PC-3 (cell line): ENCODE measurements at regions not wholly inside any gene's neighbourhood (a gene's known extent, or its start where the extent isn't known, plus 50 kb on each side); places are given as distances from the start of the nearest gene placed in this dataset.

Experiments
- ATAC-seq: fragments of 200-7000 bp; cut with Tn5 transposase; 2 replicates; pipeline ENCODE4 v1.9.1; 2020; ENCODE audit warnings: mild to moderate bottlenecking, moderate library complexity
- BruUV-seq: library from RNA; stranded (reverse); fragments of 400-500 nt; replicated peaks from 2 replicates; lab custom pipeline; 2021; lab: Mats Ljungman, UMichigan
- CTCF ChIA-PET: fragments of 300-600 bp; sonication (Branson Sonifier 250); formaldehyde crosslinking; loops from one replicate; lab custom pipeline; 2022; ENCODE audit warnings: antibody characterized with exemption; lab: Charles Lee
- POLR2A ChIA-PET: fragments of 300-600 bp; sonication (Branson Sonifier 250); formaldehyde crosslinking; loops from one replicate; lab custom pipeline; 2022; ENCODE audit warnings: antibody characterized with exemption; ENCODE audit not compliant: unreplicated experiment; lab: Charles Lee
- DNase-seq: peaks from one replicate; pipeline ENCODE4 v3.0.0-alpha.2; 2015
- H2AFZ ChIP-seq: fragments of 300-600 bp; sonication (generic); 2 replicates; pipeline ENCODE4 v1.6.0; 2016; ENCODE audit warnings: antibody characterized with exemption, low read length
- H3F3A ChIP-seq: fragments of 300-600 bp; sonication (generic); one replicate; pipeline ENCODE4 v1.6.0; 2017; ENCODE audit warnings: antibody characterized with exemption, low read length, control low read depth, mild to moderate bottlenecking; ENCODE audit not compliant: unreplicated experiment
- H3K27ac ChIP-seq: fragments of 300-600 bp; sonication (generic); 2 replicates; pipeline ENCODE4 v1.5.1; 2016; ENCODE audit warnings: mild to moderate bottlenecking, low read length
- H3K27me3 ChIP-seq: fragments of 300-600 bp; sonication (generic); 2 replicates; pipeline ENCODE4 v1.6.1; 2016; ENCODE audit warnings: low read length, mixed read lengths
- H3K36me3 ChIP-seq: fragments of 300-600 bp; sonication (generic); 2 replicates; pipeline ENCODE4 v1.6.1; 2016; ENCODE audit warnings: low read depth, mixed run types, low read length, mixed read lengths
- H3K4me1 ChIP-seq: fragments of 300-600 bp; sonication (generic); 2 replicates; pipeline ENCODE4 v1.5.1; 2016; ENCODE audit warnings: low read length; ENCODE audit not compliant: insufficient read depth
- H3K4me2 ChIP-seq: fragments of 300-600 bp; sonication (generic); 2 replicates; pipeline ENCODE4 v1.6.0; 2016; ENCODE audit warnings: low read length
- H3K4me3 ChIP-seq: fragments of 300-600 bp; sonication (generic); 2 replicates; pipeline ENCODE4 v1.5.1; 2016; ENCODE audit warnings: mild to moderate bottlenecking, low read length, mixed read lengths
- H3K79me2 ChIP-seq: fragments of 300-600 bp; sonication (generic); 2 replicates; pipeline ENCODE4 v1.6.1; 2017; ENCODE audit warnings: low read length, mixed read lengths
- H3K9ac ChIP-seq: fragments of 300-600 bp; sonication (generic); 2 replicates; pipeline ENCODE4 v1.6.0; 2016; ENCODE audit warnings: mild to moderate bottlenecking, low read length
- H3K9me2 ChIP-seq: fragments of 300-600 bp; sonication (generic); replicated peaks from 2 replicates; pipeline ENCODE4 v1.6.1; 2016; ENCODE audit warnings: mixed run types, low read length, mixed read lengths
- H3K9me3 ChIP-seq: fragments of 300-600 bp; sonication (generic); 2 replicates; pipeline ENCODE4 v1.6.1; 2016; ENCODE audit warnings: low read length, mixed read lengths
- H4K20me1 ChIP-seq: fragments of 300-600 bp; sonication (generic); 2 replicates; pipeline ENCODE4 v1.6.1; 2016; ENCODE audit warnings: low read length, mixed read lengths
- CTCF ChIP-seq: fragments of 300-600 bp; sonication (generic); conservative IDR thresholded peaks from 2 replicates; pipeline ENCODE4 v1.5.1; 2017; ENCODE audit warnings: antibody characterized with exemption, low read depth, mild to moderate bottlenecking, low read length
- EZH2 ChIP-seq: fragments of 300-600 bp; sonication (generic); IDR thresholded peaks from one replicate; pipeline ENCODE4 v1.6.1; 2017; ENCODE audit warnings: antibody characterized with exemption, mild to moderate bottlenecking, low read length; ENCODE audit not compliant: unreplicated experiment
- EZH2phosphoT487 ChIP-seq: fragments of 300-600 bp; sonication (generic); IDR thresholded peaks from 2 replicates; pipeline ENCODE4 v1.6.1; 2018; ENCODE audit warnings: mild to moderate bottlenecking, antibody characterized with exemption, low read length, borderline replicate concordance
- intact Hi-C: fragments of 100-400 bp; cut with micrococcal nuclease; formaldehyde crosslinking; loops from 2 replicates; pipeline ENCODE4 v1.9.0; 2023

GRCh38 chr13:48600374-48601364 is 53.1 kb upstream of the CYSLTR2 start:
- DNase-seq (peak; percentile 27), ATAC-seq (peak; percentile 27; the same call in 1 of the 2 replicates)
- BruUV-seq: no TSS peak
- intact Hi-C loops: no loop called here
- Histone ChIP-seq H3K27me3 (no peaks in the 10 kb centered on the region), H3K36me3 (no peaks in the 10 kb centered on the region), H2AFZ (peak overlapping the region; percentile 18; the same call in 1 of the 2 replicates), H3K27ac (peak overlapping the region; percentile 18; the same call in 1 of the 2 replicates), H3K4me1 (peaks cover 6% of the 10 kb centered on the region), H4K20me1 (no peaks in the 10 kb centered on the region), H3K79me2 (no peaks in the 10 kb centered on the region), H3K9ac (no peak overlapping the region), H3K9me3 (no peaks in the 10 kb centered on the region), H3K9me2 (no peaks in the 10 kb centered on the region), H3F3A (no peaks in the 10 kb centered on the region), H3K4me2 (no peak overlapping the region), H3K4me3 (no peak overlapping the region)
- TF ChIP-seq EZH2phosphoT487 (no peak), EZH2 (no peak), CTCF (no peak)
- ChIA-PET CTCF (interaction anchor here (0.6 kb wide), 1 partner anchor 21 kb away, joined by 5 read pairs; no protein-coding TSS in a partner anchor), POLR2A (interaction anchor here (0.6 kb wide), 1 partner anchor 77 kb away, joined by 4 read pairs; no protein-coding TSS in a partner anchor)

GRCh38 chr13:48602296-48603016 is 51.3 kb upstream of the CYSLTR2 start:
- intact Hi-C loops: no loop called here
- CTCF ChIA-PET: no interaction called here

More at GRCh38 chr13:48602296-48603016, 51.3 kb upstream of the CYSLTR2 start:
- DNase-seq (no peak), ATAC-seq (no peak)
- H3K9ac ChIP-seq: no peak overlapping the region
- no peaks in the 10 kb centered on the region for H3K9me2 ChIP-seq
- H3F3A ChIP-seq: no peaks in the 10 kb centered on the region
- BruUV-seq: no TSS peak
- no peaks in the 10 kb centered on the region for H3K9me3 ChIP-seq
- no peaks in the 10 kb centered on the region for H4K20me1 ChIP-seq
- H2AFZ ChIP-seq: no peak overlapping the region
- H3K27me3 ChIP-seq: no peaks in the 10 kb centered on the region
- no peak overlapping the region for H3K27ac ChIP-seq
- TF ChIP-seq CTCF: no peak
- TF ChIP-seq EZH2phosphoT487: no peak
- TF ChIP-seq EZH2: no peak
- POLR2A ChIA-PET: no interaction called here
- H3K4me1 ChIP-seq: peaks cover 6% of the 10 kb centered on the region
- no peaks in the 10 kb centered on the region for H3K36me3 ChIP-seq
- H3K79me2 ChIP-seq: no peaks in the 10 kb centered on the region
- no peak overlapping the region for H3K4me3 ChIP-seq
- no peak overlapping the region for H3K4me2 ChIP-seq
